Suprapubic skin (tissue), 4 donors: ENCODE measurements at regions not wholly inside any gene's neighbourhood (a gene's known extent, or its start where the extent isn't known, plus 50 kb on each side); places are given as distances from the start of the nearest gene placed in this dataset.

Experiments used
- EP300 ChIP-seq: sonication (generic); formaldehyde crosslinking; IDR thresholded peaks from one replicate; pipeline ENCODE4 v1.6.1; 2017; ENCODE audit warnings: antibody characterized with exemption
- POLR2A ChIP-seq, 2 donors: fragments of 450-650 bp; IDR thresholded peaks; one replicate each; pipeline ENCODE4 v1.6.1; 2017; ENCODE audit warnings: antibody characterized with exemption in 2 of 2, mild to moderate bottlenecking in 2 of 2, moderate library complexity in 2 of 2
- POLR2AphosphoS5 ChIP-seq, 3 donors: sonication (generic); formaldehyde crosslinking; IDR thresholded peaks; one replicate each; pipeline ENCODE4 v1.6.1; 2017; ENCODE audit warnings: antibody characterized with exemption in 3 of 3
- TF ChIP-seq, protein P1 (sequence below), 2 donors: fragments of 200-600 bp in 1 of 2; fragments of 450-650 bp in 1 of 2; sonication (generic) in 1 of 2; IDR thresholded peaks; one replicate each; pipeline ENCODE4 v1.5.1; 2016 to 2019; ENCODE audit warnings: antibody characterized with exemption in 2 of 2, mild to moderate bottlenecking in 1 of 2, moderate library complexity in 1 of 2

DNA sequence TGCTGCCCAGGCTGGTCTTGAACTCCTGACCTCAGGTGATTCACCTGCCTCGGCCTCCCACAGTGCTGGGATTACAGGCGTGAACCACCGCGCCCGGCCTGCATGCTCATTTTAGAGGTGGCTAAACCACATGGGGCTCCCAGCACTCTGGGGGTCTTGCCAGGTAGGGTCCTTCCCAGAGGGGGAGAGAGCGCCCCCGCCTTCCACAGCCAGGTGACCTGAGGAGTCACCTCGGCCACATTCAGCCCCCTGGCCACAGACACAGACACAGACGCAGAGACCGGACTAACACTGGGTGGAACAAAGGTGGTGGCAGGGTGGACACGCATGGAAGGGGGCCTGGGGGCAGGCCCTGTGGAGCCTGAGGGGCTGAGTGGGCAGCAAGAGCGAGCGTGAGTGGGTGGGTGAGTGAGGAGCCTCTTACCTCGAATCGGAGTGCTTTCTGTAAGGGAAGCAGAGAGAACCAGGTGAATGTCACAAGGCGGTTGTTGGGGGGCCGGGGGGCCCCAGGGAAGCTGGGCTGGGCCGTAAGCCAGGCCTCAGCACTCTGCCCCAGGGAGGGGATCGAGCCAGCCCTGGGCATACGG is 80.1 kb downstream of the PTPRS start:
- TF ChIP-seq EP300 (no peak), POLR2AphosphoS5 (IDR thresholded peaks at IDR 0.05) (no peak), POLR2A (IDR thresholded peaks at IDR 0.05) (no peak)
- TF ChIP-seq, protein P1, sequence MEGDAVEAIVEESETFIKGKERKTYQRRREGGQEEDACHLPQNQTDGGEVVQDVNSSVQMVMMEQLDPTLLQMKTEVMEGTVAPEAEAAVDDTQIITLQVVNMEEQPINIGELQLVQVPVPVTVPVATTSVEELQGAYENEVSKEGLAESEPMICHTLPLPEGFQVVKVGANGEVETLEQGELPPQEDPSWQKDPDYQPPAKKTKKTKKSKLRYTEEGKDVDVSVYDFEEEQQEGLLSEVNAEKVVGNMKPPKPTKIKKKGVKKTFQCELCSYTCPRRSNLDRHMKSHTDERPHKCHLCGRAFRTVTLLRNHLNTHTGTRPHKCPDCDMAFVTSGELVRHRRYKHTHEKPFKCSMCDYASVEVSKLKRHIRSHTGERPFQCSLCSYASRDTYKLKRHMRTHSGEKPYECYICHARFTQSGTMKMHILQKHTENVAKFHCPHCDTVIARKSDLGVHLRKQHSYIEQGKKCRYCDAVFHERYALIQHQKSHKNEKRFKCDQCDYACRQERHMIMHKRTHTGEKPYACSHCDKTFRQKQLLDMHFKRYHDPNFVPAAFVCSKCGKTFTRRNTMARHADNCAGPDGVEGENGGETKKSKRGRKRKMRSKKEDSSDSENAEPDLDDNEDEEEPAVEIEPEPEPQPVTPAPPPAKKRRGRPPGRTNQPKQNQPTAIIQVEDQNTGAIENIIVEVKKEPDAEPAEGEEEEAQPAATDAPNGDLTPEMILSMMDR (IDR thresholded peaks at IDR 0.05): no peak
